ENCODE measurements at regions not wholly inside any gene's neighbourhood (a gene's known extent, or its start where the extent isn't known, plus 50 kb on each side); places are given as distances from the start of the nearest gene placed in this dataset.

DNA sequence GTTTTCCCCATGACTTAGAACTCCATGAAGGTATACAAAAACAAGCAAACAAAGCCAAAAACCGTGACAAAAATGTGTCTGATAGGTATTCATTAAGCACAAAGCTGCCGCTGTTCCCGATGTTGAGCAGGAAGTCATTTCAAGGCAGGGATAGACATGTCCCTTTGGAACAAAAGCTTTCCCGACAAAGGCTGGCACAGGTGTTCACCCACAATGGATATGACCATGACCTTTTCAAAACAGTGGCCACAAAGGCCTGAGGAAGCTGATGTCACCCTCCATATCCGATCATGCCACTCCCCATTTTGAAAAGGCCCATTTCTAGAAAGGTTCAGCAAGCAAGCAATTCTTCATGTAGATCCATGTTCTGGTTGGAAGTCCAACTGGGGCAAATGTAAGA lies 279.1 kb downstream of the BTG1 start:
- no TSS peak for BruUV-seq (replicated peaks)
- TF ChIP-seq, protein P1, sequence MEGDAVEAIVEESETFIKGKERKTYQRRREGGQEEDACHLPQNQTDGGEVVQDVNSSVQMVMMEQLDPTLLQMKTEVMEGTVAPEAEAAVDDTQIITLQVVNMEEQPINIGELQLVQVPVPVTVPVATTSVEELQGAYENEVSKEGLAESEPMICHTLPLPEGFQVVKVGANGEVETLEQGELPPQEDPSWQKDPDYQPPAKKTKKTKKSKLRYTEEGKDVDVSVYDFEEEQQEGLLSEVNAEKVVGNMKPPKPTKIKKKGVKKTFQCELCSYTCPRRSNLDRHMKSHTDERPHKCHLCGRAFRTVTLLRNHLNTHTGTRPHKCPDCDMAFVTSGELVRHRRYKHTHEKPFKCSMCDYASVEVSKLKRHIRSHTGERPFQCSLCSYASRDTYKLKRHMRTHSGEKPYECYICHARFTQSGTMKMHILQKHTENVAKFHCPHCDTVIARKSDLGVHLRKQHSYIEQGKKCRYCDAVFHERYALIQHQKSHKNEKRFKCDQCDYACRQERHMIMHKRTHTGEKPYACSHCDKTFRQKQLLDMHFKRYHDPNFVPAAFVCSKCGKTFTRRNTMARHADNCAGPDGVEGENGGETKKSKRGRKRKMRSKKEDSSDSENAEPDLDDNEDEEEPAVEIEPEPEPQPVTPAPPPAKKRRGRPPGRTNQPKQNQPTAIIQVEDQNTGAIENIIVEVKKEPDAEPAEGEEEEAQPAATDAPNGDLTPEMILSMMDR (IDR thresholded peaks at IDR 0.05; ENCODE audit: unreplicated experiment) = no peak
- no peaks in the 10 kb centered on the region for H3K27me3 Mint-ChIP-seq (ENCODE audit: insufficient read depth, unreplicated experiment)
- POLR2A ChIA-PET = interaction anchor here (0.6 to 1.3 kb wide), 3 partner anchors 10 to 846 kb away, joined by 3 to 5 read pairs (median 3); no protein-coding TSS in a partner anchor
- no peak overlapping the region for H3K27ac Mint-ChIP-seq (ENCODE audit: low read depth, unreplicated experiment)
- H3K4me3 Mint-ChIP-seq (ENCODE audit: unreplicated experiment) = no peak overlapping the region
- no peak for DNase-seq (ENCODE audit: unreplicated experiment)
- intact Hi-C loops (cut with micrococcal nuclease) = no loop called here
- H3K36me3 Mint-ChIP-seq (ENCODE audit: insufficient read depth, unreplicated experiment) = no peaks in the 10 kb centered on the region
- CTCF ChIA-PET = no interaction called here
- no peaks in the 10 kb centered on the region for H3K9me3 Mint-ChIP-seq (ENCODE audit: unreplicated experiment)
- H3K4me1 Mint-ChIP-seq (ENCODE audit: insufficient read depth, unreplicated experiment) = no peaks in the 10 kb centered on the region

DNA sequence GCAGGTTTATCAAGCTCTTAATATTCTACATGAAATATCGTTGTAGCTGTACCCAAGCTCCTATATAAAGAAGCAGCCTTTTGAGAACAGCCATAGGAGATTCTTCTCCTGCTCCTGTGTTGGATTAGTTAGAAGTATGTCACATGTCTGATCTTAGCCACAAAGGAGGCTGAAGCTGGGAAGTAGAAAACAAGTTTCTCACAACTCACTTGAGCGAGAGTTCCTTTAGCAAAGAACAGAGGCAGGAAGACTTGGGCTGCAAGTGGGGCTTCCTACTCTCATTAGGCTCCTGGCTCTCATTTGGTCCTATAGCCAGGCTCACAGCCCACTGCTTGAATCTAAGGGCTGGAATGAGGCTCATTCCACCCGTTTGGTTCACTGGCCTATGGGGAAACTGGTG lies 281.9 kb downstream of the BTG1 start:
- H3K4me1 Mint-ChIP-seq (ENCODE audit: insufficient read depth, unreplicated experiment) = no peaks in the 10 kb centered on the region

DNA sequence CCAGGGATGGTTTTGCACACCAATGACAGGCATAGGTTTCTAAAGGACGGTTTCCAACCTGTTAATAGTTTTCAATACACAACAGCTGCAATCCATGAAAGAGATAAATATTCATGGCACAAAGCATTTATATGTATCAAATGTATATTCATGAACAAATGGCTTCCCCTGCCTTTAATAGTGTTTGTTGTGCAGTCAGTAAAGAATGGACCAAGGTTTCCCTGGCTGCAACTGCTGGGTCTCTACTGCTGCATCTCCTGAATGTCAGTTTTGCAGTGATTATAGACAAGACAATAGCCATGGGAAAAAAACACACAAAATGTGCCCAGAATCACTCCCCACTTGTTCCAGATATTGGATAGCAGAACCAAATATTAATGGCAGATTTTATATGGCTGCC lies 284.1 kb downstream of the BTG1 start:
- DNase-seq (ENCODE audit: unreplicated experiment) = no peak
- no peak overlapping the region for H3K27ac Mint-ChIP-seq (ENCODE audit: low read depth, unreplicated experiment)
- H3K27me3 Mint-ChIP-seq (ENCODE audit: insufficient read depth, unreplicated experiment) = no peaks in the 10 kb centered on the region
- no TSS peak for BruUV-seq (replicated peaks)
- peaks cover 7% of the 10 kb centered on the region for H3K9me3 Mint-ChIP-seq (ENCODE audit: unreplicated experiment)
- intact Hi-C loops (cut with micrococcal nuclease) = no loop called here
- peaks cover 5% of the 10 kb centered on the region for H3K4me1 Mint-ChIP-seq (ENCODE audit: insufficient read depth, unreplicated experiment)
- TF ChIP-seq, protein P1 (IDR thresholded peaks at IDR 0.05; ENCODE audit: unreplicated experiment) = no peak
- POLR2A ChIA-PET = interaction anchor here (0.7 kb wide), 1 partner anchor 101 kb away, joined by 3 read pairs; no protein-coding TSS in a partner anchor
- H3K36me3 Mint-ChIP-seq (ENCODE audit: insufficient read depth, unreplicated experiment) = no peaks in the 10 kb centered on the region
- CTCF ChIA-PET = no interaction called here
- no peak overlapping the region for H3K4me3 Mint-ChIP-seq (ENCODE audit: unreplicated experiment)

More for the DNA sequence above, 281.9 kb downstream of the BTG1 start:
- no TSS peak for BruUV-seq (replicated peaks)
- Mint-ChIP-seq H3K27ac (ENCODE audit: low read depth, unreplicated experiment) (no peak overlapping the region), H3K36me3 (ENCODE audit: insufficient read depth, unreplicated experiment) (no peaks in the 10 kb centered on the region), H3K4me3 (ENCODE audit: unreplicated experiment) (no peak overlapping the region), H3K9me3 (ENCODE audit: unreplicated experiment) (peaks cover 7% of the 10 kb centered on the region), H3K27me3 (ENCODE audit: insufficient read depth, unreplicated experiment) (no peaks in the 10 kb centered on the region)
- CTCF ChIA-PET = no interaction called here
- POLR2A ChIA-PET = interaction anchor here (1.3 to 1.4 kb wide), 2 partner anchors 10 to 14 kb away, joined by 3 to 4 read pairs; no protein-coding TSS in a partner anchor
- DNase-seq (ENCODE audit: unreplicated experiment) = no peak
- TF ChIP-seq, protein P1 (IDR thresholded peaks at IDR 0.05; ENCODE audit: unreplicated experiment) = no peak
- intact Hi-C loops (cut with micrococcal nuclease) = no loop called here

DNA sequence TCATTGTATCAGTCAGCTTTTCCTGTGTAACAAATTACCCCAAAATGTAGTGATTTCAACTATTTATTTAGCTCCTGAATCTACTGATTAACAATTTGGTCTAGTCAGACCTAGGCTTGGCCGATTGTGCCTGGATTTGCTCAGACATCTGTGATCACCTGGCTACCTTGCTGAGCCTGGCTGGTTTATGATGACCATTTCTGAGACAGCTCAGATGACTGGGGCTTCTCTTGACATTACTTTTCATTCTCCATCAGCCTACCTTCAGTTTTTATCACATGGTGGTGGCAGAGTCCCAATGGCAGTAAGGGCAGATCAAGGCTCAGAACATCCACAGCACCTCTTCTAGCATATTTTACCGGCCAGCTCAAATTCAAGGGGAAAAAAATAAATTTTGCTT lies 286.3 kb downstream of the BTG1 start:
- Mint-ChIP-seq H3K9me3 (ENCODE audit: unreplicated experiment) (peaks cover 7% of the 10 kb centered on the region), H3K27ac (ENCODE audit: low read depth, unreplicated experiment) (no peak overlapping the region), H3K4me1 (ENCODE audit: insufficient read depth, unreplicated experiment) (peaks cover 21% of the 10 kb centered on the region), H3K27me3 (ENCODE audit: insufficient read depth, unreplicated experiment) (no peaks in the 10 kb centered on the region), H3K36me3 (ENCODE audit: insufficient read depth, unreplicated experiment) (peaks cover 6% of the 10 kb centered on the region), H3K4me3 (ENCODE audit: unreplicated experiment) (no peak overlapping the region)
- DNase-seq (ENCODE audit: unreplicated experiment) = no peak
- BruUV-seq (replicated peaks) = no TSS peak
- ChIA-PET CTCF (interaction anchor here (0.6 to 1.3 kb wide), 3 partner anchors 96 to 493 kb away, joined by 3 to 5 read pairs (median 4); no protein-coding TSS in a partner anchor), POLR2A (interaction anchor here (0.5 to 2.0 kb wide), 9 partner anchors 24 to 286 kb away, joined by 3 to 8 read pairs (median 4); partner anchors contain the start of gene BTG1)
- intact Hi-C loops (cut with micrococcal nuclease) = no loop called here
- TF ChIP-seq, protein P1 (IDR thresholded peaks at IDR 0.05; ENCODE audit: unreplicated experiment) = no peak

Data from MCF 10A (cell line).